Retina (tissue), 1 donor: ENCODE measurements at regions not wholly inside any gene's neighbourhood (a gene's known extent, or its start where the extent isn't known, plus 50 kb on each side); places are given as distances from the start of the nearest gene placed in this dataset.
"Not testable (repeated sequence)": the region's sequence is repeated elsewhere in the genome, so short reads cannot be mapped to it uniquely, and the experiment has no call there.

Source experiments
- DNase-seq: peaks from one replicate; pipeline ENCODE4 v3.0.0-alpha.2; 2016

- no peak for DNase-seq
Measured at GRCh38 chr1:4175566-4176405, 275.7 kb upstream of the C1orf174 start.

GRCh38 chr1:4176841-4177240 lies 276.8 kb upstream of the C1orf174 start:
- no peak for DNase-seq

- DNase-seq: no peak
Measured at GRCh38 chr1:4177425-4178150, 277.5 kb upstream of the C1orf174 start.

- DNase-seq: no peak
Measured at GRCh38 chr1:4178501-4179113, 278.5 kb upstream of the C1orf174 start.

- no peak for DNase-seq
Measured at GRCh38 chr1:4179914-4180735, 280.1 kb upstream of the C1orf174 start.

- not testable (repeated sequence) for DNase-seq
Measured at GRCh38 chr1:4186486-4186885, 286.4 kb upstream of the C1orf174 start.

- DNase-seq: no peak
Measured at GRCh38 chr1:4203501-4203900, 303.4 kb upstream of the C1orf174 start.

GRCh38 chr1:4207183-4207582 lies 307.1 kb upstream of the C1orf174 start:
- DNase-seq: no peak

- DNase-seq: no peak
Measured at GRCh38 chr1:4207842-4208692, 308.0 kb upstream of the C1orf174 start.

GRCh38 chr1:4210043-4210442 lies 310.0 kb upstream of the C1orf174 start:
- DNase-seq: no peak

- DNase-seq: no peak
Measured at GRCh38 chr1:4212796-4213195, 312.7 kb upstream of the C1orf174 start.

- no peak for DNase-seq
Measured at GRCh38 chr1:4213366-4213973, 313.4 kb upstream of the C1orf174 start.

GRCh38 chr1:4214826-4215225 lies 314.8 kb upstream of the C1orf174 start:
- no peak for DNase-seq

GRCh38 chr1:4215391-4215790 lies 315.3 kb upstream of the C1orf174 start:
- DNase-seq: no peak

- no peak for DNase-seq
Measured at GRCh38 chr1:4216231-4216630, 316.2 kb upstream of the C1orf174 start.

GRCh38 chr1:4218619-4219018 lies 318.5 kb upstream of the C1orf174 start:
- no peak for DNase-seq

- no peak for DNase-seq
Measured at GRCh38 chr1:4219111-4219510, 319.0 kb upstream of the C1orf174 start.

- no peak for DNase-seq
Measured at GRCh38 chr1:4219826-4220225, 319.8 kb upstream of the C1orf174 start.

- no peak for DNase-seq
Measured at GRCh38 chr1:4220362-4220761, 320.3 kb upstream of the C1orf174 start.

- DNase-seq: no peak
Measured at GRCh38 chr1:4221107-4221506, 321.0 kb upstream of the C1orf174 start.

GRCh38 chr1:4224684-4225467 lies 324.8 kb upstream of the C1orf174 start:
- no peak for DNase-seq
